ENCODE measurements at regions not wholly inside any gene's neighbourhood (a gene's known extent, or its start where the extent isn't known, plus 50 kb on each side); places are given as distances from the start of the nearest gene placed in this dataset.

- intact Hi-C loops (cut with micrococcal nuclease; ENCODE audit: unreplicated experiment) = no loop called here
These were observed 474.3 kb upstream of the CAMK1G start for GRCh38 chr1:209109001-209109785.

GRCh38 chr1:209113521-209113920, 470.0 kb upstream of the CAMK1G start:
- no peaks in the 10 kb centered on the region for H3K9me3 ChIP-seq
- no TSS peak for BruUV-seq (replicated peaks)
- no peak for TF ChIP-seq CTCF (IDR thresholded peaks at IDR 0.05; ENCODE audit: insufficient read depth in 1 of 2, low read depth in 1 of 2, low read length in 1 of 2, severe bottlenecking in 1 of 2, unreplicated experiment in 1 of 2)
- H3K4me1 Mint-ChIP-seq (ENCODE audit: low read depth, unreplicated experiment) = peaks cover 6% of the 10 kb centered on the region
- no peak overlapping the region for H3K4me3 Mint-ChIP-seq (ENCODE audit: unreplicated experiment)
- DNase-seq = no peak
- H3K36me3 ChIP-seq (ENCODE audit: control insufficient read depth, insufficient read depth, low read length) = no peaks in the 10 kb centered on the region
- CTCF ChIA-PET = no interaction called here
- H3K36me3 Mint-ChIP-seq (ENCODE audit: insufficient read depth, unreplicated experiment) = no peaks in the 10 kb centered on the region
- H3K4me1 ChIP-seq = no peaks in the 10 kb centered on the region
- H3K27me3 ChIP-seq (replicated peaks; ENCODE audit: control insufficient read depth, insufficient read depth, low read length) = no peaks in the 10 kb centered on the region
- H3K27ac Mint-ChIP-seq (ENCODE audit: unreplicated experiment) = no peak overlapping the region
- intact Hi-C loops (cut with micrococcal nuclease; ENCODE audit: unreplicated experiment) = no loop called here
- peaks cover 20% of the 10 kb centered on the region for H3K27me3 Mint-ChIP-seq (ENCODE audit: insufficient read depth, unreplicated experiment)
- POLR2A ChIA-PET = no interaction called here
- H3K4me3 ChIP-seq (ENCODE audit: low read depth, low read length) = no peak overlapping the region
- no peaks in the 10 kb centered on the region for H3K9me3 Mint-ChIP-seq (ENCODE audit: unreplicated experiment)

More at GRCh38 chr1:209109001-209109785, 474.3 kb upstream of the CAMK1G start:
- no peaks in the 10 kb centered on the region for H3K9me3 Mint-ChIP-seq (ENCODE audit: unreplicated experiment)
- no peaks in the 10 kb centered on the region for H3K36me3 Mint-ChIP-seq (ENCODE audit: insufficient read depth, unreplicated experiment)
- no peaks in the 10 kb centered on the region for H3K4me1 ChIP-seq
- CTCF ChIA-PET = no interaction called here
- H3K4me1 Mint-ChIP-seq (ENCODE audit: low read depth, unreplicated experiment) = peaks cover 6% of the 10 kb centered on the region
- peaks cover 15% of the 10 kb centered on the region for H3K27me3 Mint-ChIP-seq (ENCODE audit: insufficient read depth, unreplicated experiment)
- no peaks in the 10 kb centered on the region for H3K9me3 ChIP-seq
- no peaks in the 10 kb centered on the region for H3K36me3 ChIP-seq (ENCODE audit: control insufficient read depth, insufficient read depth, low read length)
- DNase-seq = no peak
- BruUV-seq (replicated peaks) = no TSS peak
- POLR2A ChIA-PET = no interaction called here
- H3K4me3 ChIP-seq (ENCODE audit: low read depth, low read length) = no peak overlapping the region
- no peak overlapping the region for H3K4me3 Mint-ChIP-seq (ENCODE audit: unreplicated experiment)
- no peaks in the 10 kb centered on the region for H3K27me3 ChIP-seq (replicated peaks; ENCODE audit: control insufficient read depth, insufficient read depth, low read length)
- no peak overlapping the region for H3K27ac Mint-ChIP-seq (ENCODE audit: unreplicated experiment)
- no peak for TF ChIP-seq CTCF (IDR thresholded peaks at IDR 0.05; ENCODE audit: insufficient read depth in 1 of 2, low read depth in 1 of 2, low read length in 1 of 2, severe bottlenecking in 1 of 2, unreplicated experiment in 1 of 2)

- no peak overlapping the region for H3K4me3 Mint-ChIP-seq (ENCODE audit: unreplicated experiment)
- no peak for TF ChIP-seq CTCF (IDR thresholded peaks at IDR 0.05; ENCODE audit: insufficient read depth in 1 of 2, low read depth in 1 of 2, low read length in 1 of 2, severe bottlenecking in 1 of 2, unreplicated experiment in 1 of 2)
- DNase-seq = no peak
- H3K9me3 Mint-ChIP-seq (ENCODE audit: unreplicated experiment) = no peaks in the 10 kb centered on the region
- H3K27ac Mint-ChIP-seq (ENCODE audit: unreplicated experiment) = no peak overlapping the region
- ChIA-PET POLR2A (no interaction called here), CTCF (no interaction called here)
- no peaks in the 10 kb centered on the region for H3K36me3 ChIP-seq (ENCODE audit: control insufficient read depth, insufficient read depth, low read length)
- intact Hi-C loops (cut with micrococcal nuclease; ENCODE audit: unreplicated experiment) = no loop called here
- H3K4me3 ChIP-seq (ENCODE audit: low read depth, low read length) = no peak overlapping the region
- no peaks in the 10 kb centered on the region for H3K36me3 Mint-ChIP-seq (ENCODE audit: insufficient read depth, unreplicated experiment)
- H3K4me1 ChIP-seq = no peaks in the 10 kb centered on the region
- H3K9me3 ChIP-seq = no peaks in the 10 kb centered on the region
- no peaks in the 10 kb centered on the region for H3K4me1 Mint-ChIP-seq (ENCODE audit: low read depth, unreplicated experiment)
- BruUV-seq (replicated peaks) = no TSS peak
- H3K27me3 ChIP-seq (replicated peaks; ENCODE audit: control insufficient read depth, insufficient read depth, low read length) = no peaks in the 10 kb centered on the region
- peaks cover 25% of the 10 kb centered on the region for H3K27me3 Mint-ChIP-seq (ENCODE audit: insufficient read depth, unreplicated experiment)
These were observed 466.8 kb upstream of the CAMK1G start for GRCh38 chr1:209116705-209117104.

Measured in Caco-2 (cell line).